ENCODE measurements at regions not wholly inside any gene's neighbourhood (a gene's known extent, or its start where the extent isn't known, plus 50 kb on each side); places are given as distances from the start of the nearest gene placed in this dataset.

DNA sequence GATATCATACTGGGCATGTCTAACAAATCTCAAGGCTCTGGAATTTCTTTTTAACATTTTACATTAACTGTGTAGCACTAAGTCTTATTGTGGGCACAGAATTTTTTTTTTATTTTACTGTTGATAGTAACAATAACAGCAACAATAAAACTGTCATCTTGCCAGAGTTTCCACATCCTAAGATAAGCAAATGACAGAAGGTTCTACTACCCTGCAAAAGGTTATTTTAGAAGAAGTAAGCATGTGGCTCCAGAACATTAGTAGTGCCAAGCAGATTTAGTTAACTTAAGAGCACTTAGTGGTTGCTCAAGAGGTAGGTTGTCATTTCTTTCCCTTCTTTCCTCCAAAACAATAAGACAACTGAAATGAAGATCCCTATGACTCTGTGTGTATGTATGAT, 743.0 kb upstream of the CBLB start:
- TF ChIP-seq, protein P1, sequence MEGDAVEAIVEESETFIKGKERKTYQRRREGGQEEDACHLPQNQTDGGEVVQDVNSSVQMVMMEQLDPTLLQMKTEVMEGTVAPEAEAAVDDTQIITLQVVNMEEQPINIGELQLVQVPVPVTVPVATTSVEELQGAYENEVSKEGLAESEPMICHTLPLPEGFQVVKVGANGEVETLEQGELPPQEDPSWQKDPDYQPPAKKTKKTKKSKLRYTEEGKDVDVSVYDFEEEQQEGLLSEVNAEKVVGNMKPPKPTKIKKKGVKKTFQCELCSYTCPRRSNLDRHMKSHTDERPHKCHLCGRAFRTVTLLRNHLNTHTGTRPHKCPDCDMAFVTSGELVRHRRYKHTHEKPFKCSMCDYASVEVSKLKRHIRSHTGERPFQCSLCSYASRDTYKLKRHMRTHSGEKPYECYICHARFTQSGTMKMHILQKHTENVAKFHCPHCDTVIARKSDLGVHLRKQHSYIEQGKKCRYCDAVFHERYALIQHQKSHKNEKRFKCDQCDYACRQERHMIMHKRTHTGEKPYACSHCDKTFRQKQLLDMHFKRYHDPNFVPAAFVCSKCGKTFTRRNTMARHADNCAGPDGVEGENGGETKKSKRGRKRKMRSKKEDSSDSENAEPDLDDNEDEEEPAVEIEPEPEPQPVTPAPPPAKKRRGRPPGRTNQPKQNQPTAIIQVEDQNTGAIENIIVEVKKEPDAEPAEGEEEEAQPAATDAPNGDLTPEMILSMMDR (IDR thresholded peaks at IDR 0.05; ENCODE audit: low read depth, low read length): no peak
- in situ Hi-C loops (cut with HindIII; ENCODE audit: low sequenced_read_pairs): no loop called here
- H3K4me3 ChIP-seq (ENCODE audit: low read depth, low read length): no peak overlapping the region
- no peak for DNase-seq (ENCODE audit: low read depth, low spot score)

DNA sequence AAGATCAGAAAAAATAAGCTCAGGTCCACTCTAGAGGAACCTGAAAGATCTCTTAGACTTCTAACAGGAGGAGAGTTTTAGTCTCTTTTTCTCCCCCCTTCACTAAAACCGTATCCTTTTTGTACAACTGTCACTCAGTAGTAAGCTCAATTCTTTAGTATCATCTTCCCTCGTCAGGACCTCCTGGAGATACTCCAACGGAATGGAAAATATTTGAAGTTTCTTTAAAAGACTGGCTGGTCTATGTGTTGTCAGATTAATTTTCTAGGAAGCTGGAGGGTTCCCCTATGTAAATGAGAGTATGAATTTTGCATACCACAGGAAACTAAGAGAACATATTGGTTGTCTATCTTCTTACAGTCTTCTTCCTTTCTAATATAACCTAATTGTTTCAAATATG, 747.7 kb upstream of the CBLB start:
- peak; percentile 36 for DNase-seq (ENCODE audit: low read depth, low spot score)
- in situ Hi-C loops (cut with HindIII; ENCODE audit: low sequenced_read_pairs): no loop called here
- H3K4me3 ChIP-seq (ENCODE audit: low read depth, low read length): no peak overlapping the region
- TF ChIP-seq, protein P1 (IDR thresholded peaks at IDR 0.05; ENCODE audit: low read depth, low read length): no peak

- no peak overlapping the region for H3K4me3 ChIP-seq (ENCODE audit: low read depth, low read length)
- no peak for DNase-seq (ENCODE audit: low read depth, low spot score)
- TF ChIP-seq, protein P1 (IDR thresholded peaks at IDR 0.05; ENCODE audit: low read depth, low read length): no peak
- in situ Hi-C loops (cut with HindIII; ENCODE audit: low sequenced_read_pairs): no loop called here
These were observed 748.5 kb upstream of the CBLB start for GRCh38 chr3:106617276-106617675.

DNA sequence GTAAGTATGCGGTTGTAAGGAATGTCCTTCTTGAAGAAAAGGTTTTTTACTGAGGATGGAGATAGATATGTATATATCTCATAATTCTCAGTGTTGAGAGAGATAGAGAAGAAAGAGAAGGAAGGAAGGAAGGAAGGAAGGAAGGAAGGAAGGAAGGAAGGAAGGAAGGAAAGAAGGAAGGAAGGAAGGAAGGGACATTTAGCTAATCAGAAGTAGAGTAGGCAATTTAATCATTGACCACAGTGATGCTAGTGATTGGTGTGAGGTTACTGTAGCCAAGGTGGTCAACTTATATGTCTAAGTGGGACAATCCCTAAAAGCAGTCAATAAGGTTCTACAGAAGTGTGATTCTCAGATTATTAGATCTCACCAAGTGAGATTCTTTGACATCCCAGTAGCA, 751.8 kb upstream of the CBLB start:
- in situ Hi-C loops (cut with HindIII; ENCODE audit: low sequenced_read_pairs): no loop called here
- DNase-seq (ENCODE audit: low read depth, low spot score): no peak
- no peak overlapping the region for H3K4me3 ChIP-seq (ENCODE audit: low read depth, low read length)
- TF ChIP-seq, protein P1 (IDR thresholded peaks at IDR 0.05; ENCODE audit: low read depth, low read length): no peak

DNA sequence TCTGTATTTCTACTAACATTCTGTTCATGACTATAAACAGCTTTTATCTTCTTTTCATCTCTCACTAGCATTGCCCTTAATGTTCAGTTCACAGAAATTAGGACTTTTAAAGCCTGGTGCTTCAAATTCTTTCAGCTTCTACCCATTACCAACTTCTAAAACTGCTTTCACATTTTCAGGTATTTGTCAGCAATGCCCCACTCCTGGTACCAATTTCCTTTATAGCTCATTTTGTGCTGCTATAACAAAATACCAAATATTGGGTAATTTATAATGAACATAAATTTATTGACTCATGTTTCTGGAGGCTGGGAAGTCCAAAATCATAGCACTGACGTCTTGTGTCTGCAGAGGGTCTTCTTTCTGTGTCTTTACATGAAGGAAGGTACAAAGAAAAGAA, 753.1 kb upstream of the CCDC54 start:
- TF ChIP-seq, protein P1 (IDR thresholded peaks at IDR 0.05; ENCODE audit: low read depth, low read length): no peak
- no peak overlapping the region for H3K4me3 ChIP-seq (ENCODE audit: low read depth, low read length)
- no peak for DNase-seq (ENCODE audit: low read depth, low spot score)
- in situ Hi-C loops (cut with HindIII; ENCODE audit: low sequenced_read_pairs): no loop called here

- peak; percentile 57 for DNase-seq (ENCODE audit: low read depth, low spot score)
- TF ChIP-seq, protein P1 (IDR thresholded peaks at IDR 0.05; ENCODE audit: low read depth, low read length): no peak
- no peak overlapping the region for H3K4me3 ChIP-seq (ENCODE audit: low read depth, low read length)
- in situ Hi-C loops (cut with HindIII; ENCODE audit: low sequenced_read_pairs): no loop called here
These were observed 748.8 kb upstream of the CCDC54 start for GRCh38 chr3:106628407-106628806.
